ENCODE measurements at regions not wholly inside any gene's neighbourhood (a gene's known extent, or its start where the extent isn't known, plus 50 kb on each side); places are given as distances from the start of the nearest gene placed in this dataset.
"Not testable (repeated sequence)": the region's sequence is repeated elsewhere in the genome, so short reads cannot be mapped to it uniquely, and the experiment has no call there.

GRCh38 chr9:115556432-115556831 lies 438.5 kb upstream of the TNC start:
- H3K9me3 ChIP-seq (ENCODE audit: insufficient read depth, low read length), result peaks cover 4% of the 10 kb centered on the region; the same call in 1 of the 2 replicates
- no peaks in the 10 kb centered on the region for H4K20me1 ChIP-seq (ENCODE audit: low read depth, low read length)
- no peak overlapping the region for H3K9ac ChIP-seq (ENCODE audit: low read length)
- no peak overlapping the region for H3K27ac ChIP-seq (ENCODE audit: low read depth, low read length)
- H3F3A ChIP-seq (ENCODE audit: insufficient read depth), result no peaks in the 10 kb centered on the region
- H3K79me2 ChIP-seq (ENCODE audit: insufficient read depth, low read length), result no peaks in the 10 kb centered on the region
- no peak overlapping the region for H3K4me2 ChIP-seq (ENCODE audit: low read depth, low read length, poor library complexity, severe bottlenecking)
- no peak overlapping the region for H3K4me3 ChIP-seq (ENCODE audit: insufficient read depth, low read length, poor library complexity, severe bottlenecking)
- H2AFZ ChIP-seq (ENCODE audit: low read depth, low read length, severe bottlenecking), result no peak overlapping the region
- no peak for TF ChIP-seq EZH2phosphoT487 (conservative IDR thresholded peaks at IDR 0.05; ENCODE audit: low read length)
- H3K9me2 ChIP-seq (replicated peaks; ENCODE audit: insufficient read depth, low read length), result no peaks in the 10 kb centered on the region
- no peaks in the 10 kb centered on the region for H3K27me3 ChIP-seq (ENCODE audit: low read length)
- no peaks in the 10 kb centered on the region for H3K36me3 ChIP-seq (ENCODE audit: low read length)

DNA sequence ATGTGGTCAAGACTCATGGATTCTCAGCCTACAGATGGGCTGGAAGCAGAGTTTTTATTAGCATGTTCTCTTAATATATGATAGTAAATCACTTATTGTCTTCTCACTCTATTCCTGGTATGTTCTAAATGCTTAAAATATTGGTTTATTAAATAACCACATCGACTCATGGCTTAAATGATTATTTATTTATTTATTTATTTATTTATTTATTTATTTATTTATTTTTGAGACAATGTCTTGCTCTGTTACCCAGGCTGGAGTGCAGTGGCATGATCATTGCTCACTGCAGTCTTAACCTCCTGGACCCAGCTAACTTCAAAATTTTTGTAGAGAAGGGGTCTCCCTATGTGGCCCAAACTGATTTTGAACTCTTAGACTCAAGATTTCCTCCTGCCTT lies 457.2 kb upstream of the TNC start:
- Histone ChIP-seq H3K27ac (ENCODE audit: low read depth, low read length) (no peak overlapping the region), H3F3A (ENCODE audit: insufficient read depth) (no peaks in the 10 kb centered on the region), H3K36me3 (ENCODE audit: low read length) (no peaks in the 10 kb centered on the region), H3K9me3 (ENCODE audit: insufficient read depth, low read length) (no peaks in the 10 kb centered on the region), H3K9ac (ENCODE audit: low read length) (no peak overlapping the region), H4K20me1 (ENCODE audit: low read depth, low read length) (no peaks in the 10 kb centered on the region), H3K4me3 (ENCODE audit: insufficient read depth, low read length, poor library complexity, severe bottlenecking) (no peak overlapping the region), H3K4me2 (ENCODE audit: low read depth, low read length, poor library complexity, severe bottlenecking) (no peak overlapping the region), H3K9me2 (replicated peaks; ENCODE audit: insufficient read depth, low read length) (no peaks in the 10 kb centered on the region), H2AFZ (ENCODE audit: low read depth, low read length, severe bottlenecking) (no peak overlapping the region), H3K27me3 (ENCODE audit: low read length) (no peaks in the 10 kb centered on the region), H3K79me2 (ENCODE audit: insufficient read depth, low read length) (no peaks in the 10 kb centered on the region)
- TF ChIP-seq, protein P1, sequence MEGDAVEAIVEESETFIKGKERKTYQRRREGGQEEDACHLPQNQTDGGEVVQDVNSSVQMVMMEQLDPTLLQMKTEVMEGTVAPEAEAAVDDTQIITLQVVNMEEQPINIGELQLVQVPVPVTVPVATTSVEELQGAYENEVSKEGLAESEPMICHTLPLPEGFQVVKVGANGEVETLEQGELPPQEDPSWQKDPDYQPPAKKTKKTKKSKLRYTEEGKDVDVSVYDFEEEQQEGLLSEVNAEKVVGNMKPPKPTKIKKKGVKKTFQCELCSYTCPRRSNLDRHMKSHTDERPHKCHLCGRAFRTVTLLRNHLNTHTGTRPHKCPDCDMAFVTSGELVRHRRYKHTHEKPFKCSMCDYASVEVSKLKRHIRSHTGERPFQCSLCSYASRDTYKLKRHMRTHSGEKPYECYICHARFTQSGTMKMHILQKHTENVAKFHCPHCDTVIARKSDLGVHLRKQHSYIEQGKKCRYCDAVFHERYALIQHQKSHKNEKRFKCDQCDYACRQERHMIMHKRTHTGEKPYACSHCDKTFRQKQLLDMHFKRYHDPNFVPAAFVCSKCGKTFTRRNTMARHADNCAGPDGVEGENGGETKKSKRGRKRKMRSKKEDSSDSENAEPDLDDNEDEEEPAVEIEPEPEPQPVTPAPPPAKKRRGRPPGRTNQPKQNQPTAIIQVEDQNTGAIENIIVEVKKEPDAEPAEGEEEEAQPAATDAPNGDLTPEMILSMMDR (IDR thresholded peaks at IDR 0.05; ENCODE audit: insufficient read depth, low read length, poor library complexity, severe bottlenecking), result no peak
- TF ChIP-seq EZH2phosphoT487 (conservative IDR thresholded peaks at IDR 0.05; ENCODE audit: low read length), result no peak

DNA sequence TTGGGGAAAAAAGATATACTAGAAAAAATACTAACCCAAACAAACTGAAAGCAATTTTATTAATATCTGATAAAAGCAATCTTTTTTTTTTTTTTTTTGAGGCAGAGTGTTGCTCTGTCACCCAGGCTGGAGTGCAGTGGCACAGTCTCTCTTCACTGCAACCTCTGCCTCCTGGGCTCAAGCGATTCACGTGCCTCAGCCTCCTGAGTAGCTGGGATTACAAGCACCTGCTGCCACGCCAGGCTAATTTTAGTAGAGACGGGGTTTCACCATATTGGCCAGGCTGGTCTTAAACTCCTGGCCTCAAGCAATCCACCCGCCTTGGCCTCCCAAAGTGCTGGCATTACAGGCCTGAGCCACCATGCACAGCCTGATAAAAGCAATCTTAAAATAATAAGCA lies 467.5 kb upstream of the TNC start:
- H4K20me1 ChIP-seq (ENCODE audit: low read depth, low read length); H3K9me2 ChIP-seq (replicated peaks; ENCODE audit: insufficient read depth, low read length); H3K4me2 ChIP-seq (ENCODE audit: low read depth, low read length, poor library complexity, severe bottlenecking); H3K27me3 ChIP-seq (ENCODE audit: low read length); H3K9ac ChIP-seq (ENCODE audit: low read length); H3F3A ChIP-seq (ENCODE audit: insufficient read depth); H3K79me2 ChIP-seq (ENCODE audit: insufficient read depth, low read length); H2AFZ ChIP-seq (ENCODE audit: low read depth, low read length, severe bottlenecking); H3K36me3 ChIP-seq (ENCODE audit: low read length); H3K9me3 ChIP-seq (ENCODE audit: insufficient read depth, low read length); H3K27ac ChIP-seq (ENCODE audit: low read depth, low read length); H3K4me3 ChIP-seq (ENCODE audit: insufficient read depth, low read length, poor library complexity, severe bottlenecking): not testable (repeated sequence)

- no peak overlapping the region for H3K27ac ChIP-seq (ENCODE audit: low read depth, low read length)
- TF ChIP-seq, protein P1 (IDR thresholded peaks at IDR 0.05; ENCODE audit: insufficient read depth, low read length, poor library complexity, severe bottlenecking), result no peak
- no peak for TF ChIP-seq EZH2phosphoT487 (conservative IDR thresholded peaks at IDR 0.05; ENCODE audit: low read length)
Measured at GRCh38 chr9:115587310-115587709, 469.4 kb upstream of the TNC start.

More at GRCh38 chr9:115587310-115587709, 469.4 kb upstream of the TNC start:
- Histone ChIP-seq H4K20me1 (ENCODE audit: low read depth, low read length) (0 out of 2 replicates have a peak, but pooled peaks cover 2% of the 10 kb centered on the region), H3K36me3 (ENCODE audit: low read length) (no peaks in the 10 kb centered on the region), H2AFZ (ENCODE audit: low read depth, low read length, severe bottlenecking) (no peak overlapping the region), H3K9ac (ENCODE audit: low read length) (no peak overlapping the region), H3K27me3 (ENCODE audit: low read length) (no peaks in the 10 kb centered on the region), H3K9me3 (ENCODE audit: insufficient read depth, low read length) (no peaks in the 10 kb centered on the region), H3K9me2 (replicated peaks; ENCODE audit: insufficient read depth, low read length) (no peaks in the 10 kb centered on the region), H3K79me2 (ENCODE audit: insufficient read depth, low read length) (no peaks in the 10 kb centered on the region), H3F3A (ENCODE audit: insufficient read depth) (no peaks in the 10 kb centered on the region), H3K4me3 (ENCODE audit: insufficient read depth, low read length, poor library complexity, severe bottlenecking) (no peak overlapping the region), H3K4me2 (ENCODE audit: low read depth, low read length, poor library complexity, severe bottlenecking) (no peak overlapping the region)
